Neural progenitor cell (in vitro differentiated cells): ENCODE measurements at regions not wholly inside any gene's neighbourhood (a gene's known extent, or its start where the extent isn't known, plus 50 kb on each side); places are given as distances from the start of the nearest gene placed in this dataset.

Experiments
- CTCF ChIP-seq: fragments of 200-600 bp; sonication (generic); IDR thresholded peaks from 2 replicates; pipeline ENCODE4 v1.5.1; 2017; ENCODE audit warnings: antibody characterized with exemption, mild to moderate bottlenecking
- EZH2 ChIP-seq: fragments of 200-600 bp; sonication (generic); IDR thresholded peaks from 2 replicates; pipeline ENCODE4 v1.6.1; 2017; ENCODE audit warnings: antibody characterized with exemption, mild to moderate bottlenecking, moderate library complexity
- EZH2phosphoT487 ChIP-seq: fragments of 200-600 bp; sonication (generic); IDR thresholded peaks from 2 replicates; pipeline ENCODE4 v1.6.1; 2017; ENCODE audit warnings: antibody characterized with exemption

- no peak for TF ChIP-seq CTCF
- no peak for TF ChIP-seq EZH2phosphoT487
- no peak for TF ChIP-seq EZH2
Measured at GRCh38 chr3:84175449-84175848, 783.3 kb upstream of the CADM2 start.
